Thyroid gland (tissue), 4 donors: ENCODE measurements at regions not wholly inside any gene's neighbourhood (a gene's known extent, or its start where the extent isn't known, plus 50 kb on each side); places are given as distances from the start of the nearest gene placed in this dataset.

Source experiments
- DNase-seq, 2 donors: peaks; one replicate each; pipeline ENCODE4 v3.0.0-alpha.2; 2019
- H3K27ac ChIP-seq, 3 donors: fragments of 200-600 bp; sonication (generic); 1 replicate in 2 of 3; 2 replicates in 1 of 3; pipeline ENCODE4 v1.5.1; 2016 to 2019; ENCODE audit warnings: mild to moderate bottlenecking in 1 of 3, moderate library complexity in 1 of 3
- H3K27me3 ChIP-seq: fragments of 200-600 bp; sonication (generic); one replicate; pipeline ENCODE4 v1.5.1; 2019
- H3K36me3 ChIP-seq, 2 donors: fragments of 200-600 bp; sonication (generic); one replicate each; pipeline ENCODE4 v1.5.1; 2016 to 2019
- H3K4me1 ChIP-seq, 2 donors: fragments of 200-600 bp; sonication (generic); one replicate each; pipeline ENCODE4 v1.5.1; 2017 to 2019
- H3K4me3 ChIP-seq, 3 donors: fragments of 200-600 bp; sonication (generic); replicated peaks in 1 of 3; 1 replicate in 2 of 3; 2 replicates in 1 of 3; pipeline ENCODE4 v1.5.1; 2016; ENCODE audit warnings: mild to moderate bottlenecking in 1 of 3
- H3K9me3 ChIP-seq: fragments of 200-600 bp; sonication (generic); one replicate; pipeline ENCODE4 v1.5.1; 2017
- POLR2A ChIP-seq, 2 donors: fragments of 450-650 bp; IDR thresholded peaks; one replicate each; pipeline ENCODE4 v1.6.1; 2017; ENCODE audit warnings: antibody characterized with exemption in 2 of 2, mild to moderate bottlenecking in 2 of 2, moderate library complexity in 1 of 2
- WGBS, 2 donors: methylation state at CpG; one replicate each; pipeline ENCODE4 v1.1.5; 2017; 5-methylcytosine and 5-hydroxymethylcytosine counted together
- intact Hi-C: fragments of 100-400 bp; cut with DNase I; formaldehyde crosslinking; loops from one replicate; pipeline ENCODE4 v1.15.1; 2023
- TF ChIP-seq, protein P1 (sequence below), 6 experiments: fragments of 200-600 bp in 3 of 6; fragments of 450-650 bp in 3 of 6; sonication (generic) in 3 of 6; IDR thresholded peaks; one replicate each; pipeline ENCODE4 v1.5.1; 2016 to 2019; ENCODE audit warnings: antibody characterized with exemption in 6 of 6, mild to moderate bottlenecking in 2 of 6, inconsistent platforms in 1 of 6, moderate library complexity in 1 of 6

DNA sequence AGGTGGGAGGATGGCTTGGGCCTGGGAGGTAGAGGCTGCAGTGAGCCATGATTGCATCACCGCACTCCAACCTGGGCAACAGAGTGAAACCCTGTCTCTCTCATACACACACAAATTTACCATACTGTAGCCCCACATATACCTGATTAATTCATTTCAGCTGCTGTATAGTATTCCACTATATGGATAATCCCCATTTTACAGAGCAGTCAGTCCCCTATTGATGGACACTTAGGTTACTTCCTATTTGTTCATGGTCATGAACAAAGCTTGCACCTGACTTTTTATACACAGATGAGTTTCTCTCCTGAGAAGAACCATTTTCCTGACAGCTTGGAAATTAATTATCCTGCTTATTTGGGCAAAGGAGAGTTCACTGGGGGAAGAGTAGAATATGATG, 59.2 kb downstream of the EMX2 start:
- H3K4me1 ChIP-seq: no peaks in the 10 kb centered on the region
- 36 to 100% methylated on average over 1 of the region's 1 CpG for WGBS, 2 donors
- H3K36me3 ChIP-seq: no peaks in the 10 kb centered on the region
- no peak for DNase-seq
- TF ChIP-seq POLR2A (IDR thresholded peaks at IDR 0.05): no peak
- TF ChIP-seq, protein P1, sequence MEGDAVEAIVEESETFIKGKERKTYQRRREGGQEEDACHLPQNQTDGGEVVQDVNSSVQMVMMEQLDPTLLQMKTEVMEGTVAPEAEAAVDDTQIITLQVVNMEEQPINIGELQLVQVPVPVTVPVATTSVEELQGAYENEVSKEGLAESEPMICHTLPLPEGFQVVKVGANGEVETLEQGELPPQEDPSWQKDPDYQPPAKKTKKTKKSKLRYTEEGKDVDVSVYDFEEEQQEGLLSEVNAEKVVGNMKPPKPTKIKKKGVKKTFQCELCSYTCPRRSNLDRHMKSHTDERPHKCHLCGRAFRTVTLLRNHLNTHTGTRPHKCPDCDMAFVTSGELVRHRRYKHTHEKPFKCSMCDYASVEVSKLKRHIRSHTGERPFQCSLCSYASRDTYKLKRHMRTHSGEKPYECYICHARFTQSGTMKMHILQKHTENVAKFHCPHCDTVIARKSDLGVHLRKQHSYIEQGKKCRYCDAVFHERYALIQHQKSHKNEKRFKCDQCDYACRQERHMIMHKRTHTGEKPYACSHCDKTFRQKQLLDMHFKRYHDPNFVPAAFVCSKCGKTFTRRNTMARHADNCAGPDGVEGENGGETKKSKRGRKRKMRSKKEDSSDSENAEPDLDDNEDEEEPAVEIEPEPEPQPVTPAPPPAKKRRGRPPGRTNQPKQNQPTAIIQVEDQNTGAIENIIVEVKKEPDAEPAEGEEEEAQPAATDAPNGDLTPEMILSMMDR (IDR thresholded peaks at IDR 0.05): no peak
- H3K27ac ChIP-seq: no peak overlapping the region
- no peaks in the 10 kb centered on the region for H3K9me3 ChIP-seq
- no peak overlapping the region for H3K4me3 ChIP-seq
- H3K27me3 ChIP-seq: no peaks in the 10 kb centered on the region
- intact Hi-C loops: no loop called here

- WGBS, 2 donors: 83 to 91% methylated on average over 6 of the region's 6 CpGs
- no peak for DNase-seq
These were observed 60.5 kb downstream of the EMX2 start for GRCh38 chr10:117603081-117603480.

DNA sequence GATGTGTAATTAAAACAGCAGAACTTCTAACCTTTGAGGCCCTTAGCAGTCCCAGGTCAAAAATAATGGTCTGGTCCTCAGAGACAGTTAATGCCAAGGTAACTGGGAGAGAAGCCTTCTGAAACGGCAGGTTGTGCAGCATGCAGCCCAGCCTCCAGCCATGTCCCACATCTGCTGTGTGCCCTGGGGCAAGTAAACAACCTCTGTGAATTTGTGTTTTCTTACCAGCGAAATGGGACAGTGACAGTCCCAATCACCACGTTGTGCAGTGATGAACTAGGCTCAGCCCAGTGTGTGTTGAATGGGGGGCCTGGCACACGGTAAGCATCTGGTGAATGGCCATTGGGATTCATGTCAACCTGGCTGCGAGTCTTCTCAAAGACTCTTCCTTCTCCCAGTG, 61.2 kb downstream of the EMX2 start:
- Histone ChIP-seq H3K4me1 (no peaks in the 10 kb centered on the region), H3K9me3 (no peaks in the 10 kb centered on the region), H3K4me3 (no peak overlapping the region), H3K27ac (no peak overlapping the region), H3K27me3 (no peaks in the 10 kb centered on the region), H3K36me3 (no peaks in the 10 kb centered on the region)
- intact Hi-C loops: no loop called here
- DNase-seq: no peak
- TF ChIP-seq, protein P1 (IDR thresholded peaks at IDR 0.05): no peak
- TF ChIP-seq POLR2A (IDR thresholded peaks at IDR 0.05): no peak
- WGBS, 2 donors: 75 to 86% methylated on average over 5 of the region's 5 CpGs

More at GRCh38 chr10:117603081-117603480, 60.5 kb downstream of the EMX2 start:
- Histone ChIP-seq H3K27me3 (no peaks in the 10 kb centered on the region), H3K27ac (no peak overlapping the region), H3K9me3 (no peaks in the 10 kb centered on the region), H3K4me3 (no peak overlapping the region), H3K36me3 (no peaks in the 10 kb centered on the region), H3K4me1 (no peaks in the 10 kb centered on the region)
- intact Hi-C loops: no loop called here
- no peak for TF ChIP-seq POLR2A (IDR thresholded peaks at IDR 0.05)
- TF ChIP-seq, protein P1 (IDR thresholded peaks at IDR 0.05): no peak

GRCh38 chr10:117609095-117609795, 66.7 kb downstream of the EMX2 start:
- no peak overlapping the region for H3K27ac ChIP-seq
- 12 to 17% methylated on average over 4 of the region's 4 CpGs for WGBS, 2 donors
- H3K4me3 ChIP-seq: no peak overlapping the region
- H3K27me3 ChIP-seq: no peaks in the 10 kb centered on the region
- H3K36me3 ChIP-seq: no peaks in the 10 kb centered on the region
- intact Hi-C loops: no loop called here
- H3K4me1 ChIP-seq: no peaks in the 10 kb centered on the region
- H3K9me3 ChIP-seq: no peaks in the 10 kb centered on the region
- no peak for TF ChIP-seq POLR2A (IDR thresholded peaks at IDR 0.05)
- TF ChIP-seq, protein P1 (IDR thresholded peaks at IDR 0.05): no peak
- DNase-seq: peak; percentile 6 to 8

GRCh38 chr10:117609796-117610170, 67.2 kb downstream of the EMX2 start:
- intact Hi-C loops: no loop called here

More at GRCh38 chr10:117609796-117610170, 67.2 kb downstream of the EMX2 start:
- no peak for DNase-seq
- Histone ChIP-seq H3K4me3 (no peak overlapping the region), H3K27me3 (no peaks in the 10 kb centered on the region), H3K36me3 (no peaks in the 10 kb centered on the region), H3K27ac (no peak overlapping the region), H3K9me3 (no peaks in the 10 kb centered on the region), H3K4me1 (no peaks in the 10 kb centered on the region)
- WGBS, 2 donors: 64 to 74% methylated on average over 4 of the region's 4 CpGs
- TF ChIP-seq, protein P1 (IDR thresholded peaks at IDR 0.05): no peak
